Lung microvascular endothelial cell (primary cell): ENCODE measurements at regions not wholly inside any gene's neighbourhood (a gene's known extent, or its start where the extent isn't known, plus 50 kb on each side); places are given as distances from the start of the nearest gene placed in this dataset.

ENCODE experiments used
- DNase-seq, 2 donors: peaks; one replicate each; pipeline versions ENCODE4 v3.0.0 to v3.0.0-alpha.2; 2010; ENCODE audit warnings: low read depth in 2 of 2

DNA sequence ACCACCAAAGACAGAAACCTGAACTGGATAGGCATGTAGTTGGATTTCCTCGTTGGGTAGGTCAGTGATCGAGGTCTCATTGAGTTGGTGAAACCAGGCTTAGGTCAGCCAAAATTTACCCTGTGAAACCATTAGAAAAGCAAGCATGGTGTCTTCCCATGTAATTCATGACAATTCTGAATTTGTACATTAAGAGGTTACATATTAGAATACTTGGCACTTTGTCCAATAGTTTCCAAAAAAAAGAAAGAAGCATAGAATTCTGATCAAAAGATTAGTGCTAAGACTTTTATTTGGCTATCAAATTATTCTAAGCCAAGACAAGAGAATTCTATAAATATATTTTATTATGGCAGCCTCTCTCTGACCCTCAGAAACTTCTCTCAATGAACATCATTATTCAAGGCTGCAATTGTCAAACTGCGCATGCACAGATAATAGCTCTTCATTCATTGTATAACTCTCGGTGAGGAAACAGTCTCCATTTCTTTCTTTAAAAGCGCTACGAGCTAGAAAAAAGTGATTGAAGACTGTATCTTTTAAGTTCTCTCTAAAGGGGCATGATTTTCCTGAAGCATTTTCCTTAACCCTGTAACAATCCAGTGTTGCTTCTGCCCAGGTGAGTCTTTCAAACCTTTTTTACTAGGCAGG, 79.1 kb upstream of the MYCN start:
- no peak for DNase-seq

- DNase-seq = no peak
These were observed 78.5 kb upstream of the MYCN start for GRCh38 chr2:15861898-15862297.

GRCh38 chr2:15863089-15863488, 77.3 kb upstream of the MYCN start:
- DNase-seq = no peak

GRCh38 chr2:15863494-15864175, 76.7 kb upstream of the MYCN start:
- no peak for DNase-seq

DNA sequence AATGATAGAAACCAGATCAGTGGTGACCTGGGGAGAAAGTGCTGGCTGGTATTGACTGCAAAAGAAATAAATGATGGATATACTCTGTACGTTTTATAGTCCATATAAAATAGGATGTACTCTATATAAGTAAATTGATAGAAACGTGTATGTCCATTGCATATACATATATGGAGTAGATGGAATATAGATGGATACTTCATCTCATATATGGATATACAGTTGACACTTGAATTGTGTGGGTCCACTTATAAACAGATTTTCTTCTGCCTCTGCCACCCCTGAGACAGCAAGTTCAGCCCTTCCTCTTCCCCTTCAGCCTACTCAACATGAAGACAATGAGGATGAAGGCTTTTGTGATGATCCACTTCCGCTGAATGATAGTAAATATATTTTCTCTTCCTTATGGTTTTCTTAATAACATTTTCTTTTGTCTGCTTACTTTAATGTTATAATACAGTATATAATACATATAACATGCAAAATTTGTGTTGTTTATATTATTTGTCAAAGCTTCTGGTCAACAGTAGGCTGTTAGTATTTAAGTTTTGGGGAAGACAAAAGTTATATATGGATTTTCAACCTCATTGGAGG, 76.1 kb upstream of the MYCN start:
- no peak for DNase-seq

GRCh38 chr2:15865923-15866322, 74.4 kb upstream of the MYCN start:
- no peak for DNase-seq

GRCh38 chr2:15866563-15867193, 73.7 kb upstream of the MYCN start:
- no peak for DNase-seq

GRCh38 chr2:15867194-15868171, 72.9 kb upstream of the MYCN start:
- DNase-seq = no peak

DNA sequence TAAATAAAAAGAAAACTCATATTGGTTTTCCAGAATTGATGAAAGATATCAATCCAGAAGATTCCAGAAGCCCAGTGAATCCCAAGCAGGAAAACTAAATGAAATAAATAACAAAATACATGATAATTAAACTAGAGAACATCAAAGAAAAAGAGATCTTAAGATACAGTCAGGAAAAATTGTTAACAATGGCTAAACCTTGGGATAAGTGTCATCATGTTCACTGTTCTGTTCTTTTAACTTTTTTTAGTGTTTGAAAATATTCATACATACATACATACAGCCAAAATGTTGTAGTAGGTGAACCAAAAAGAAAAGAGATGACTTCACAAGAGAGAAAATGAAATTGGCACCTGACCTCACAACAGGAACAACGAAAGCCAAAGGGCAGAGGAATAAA, 72.2 kb upstream of the MYCN start:
- no peak for DNase-seq

DNA sequence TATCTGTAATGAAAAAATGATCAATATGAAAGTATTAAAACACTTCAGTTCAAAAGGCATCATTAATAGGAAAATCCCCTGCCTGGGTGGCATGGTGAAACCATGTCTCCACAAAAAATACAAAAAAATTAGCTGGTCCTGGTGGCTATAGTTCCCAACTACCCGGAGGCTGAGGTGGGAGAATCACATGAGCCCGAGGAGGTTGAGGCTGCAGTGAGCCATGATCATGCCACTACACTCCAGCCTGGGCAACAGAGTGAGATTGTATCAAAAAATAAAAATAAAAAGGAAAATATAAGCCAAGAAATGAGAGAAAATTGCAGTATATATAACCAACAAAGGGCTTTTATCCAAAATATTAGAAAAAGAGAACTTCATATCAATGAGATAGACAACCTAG, 71.6 kb upstream of the MYCN start:
- no peak for DNase-seq

DNA sequence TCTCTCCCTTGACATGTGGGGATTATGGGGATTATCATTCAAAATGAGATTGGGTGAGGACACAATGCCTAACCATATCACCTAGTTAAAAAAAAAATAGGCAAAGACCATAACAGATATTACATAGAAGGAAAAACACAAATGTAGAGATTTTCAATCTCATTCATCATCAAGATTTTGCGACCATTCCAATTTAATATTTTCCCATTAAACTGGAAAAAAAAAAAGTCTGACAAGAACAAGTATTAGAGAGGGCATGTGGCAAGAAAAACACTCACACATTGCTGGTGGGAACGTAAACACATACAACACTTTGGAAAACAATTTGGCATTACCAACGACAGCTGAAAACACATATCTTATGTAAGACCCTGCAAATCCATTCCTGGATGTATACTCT, 71.0 kb upstream of the MYCN start:
- DNase-seq = no peak

DNA sequence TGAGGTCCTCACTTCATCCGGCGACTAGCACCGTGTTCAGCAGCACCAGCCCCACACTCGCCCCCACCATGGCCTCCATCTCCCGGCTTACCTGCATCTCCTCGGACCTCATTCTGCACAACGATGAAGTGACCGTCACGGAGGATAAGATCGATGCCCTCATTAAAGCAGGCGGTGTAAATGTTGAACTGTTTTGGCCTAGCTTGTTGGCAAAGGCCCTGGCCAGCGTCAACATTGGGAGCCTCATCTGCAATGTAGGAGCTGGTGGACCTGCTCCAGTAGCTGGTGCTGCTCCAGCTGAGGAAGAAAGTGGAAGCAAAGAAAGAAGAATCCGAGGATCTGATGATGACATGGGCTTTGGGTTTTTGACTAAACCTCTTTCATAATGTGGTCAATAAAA, 70.5 kb upstream of the MYCN start:
- DNase-seq = no peak

DNA sequence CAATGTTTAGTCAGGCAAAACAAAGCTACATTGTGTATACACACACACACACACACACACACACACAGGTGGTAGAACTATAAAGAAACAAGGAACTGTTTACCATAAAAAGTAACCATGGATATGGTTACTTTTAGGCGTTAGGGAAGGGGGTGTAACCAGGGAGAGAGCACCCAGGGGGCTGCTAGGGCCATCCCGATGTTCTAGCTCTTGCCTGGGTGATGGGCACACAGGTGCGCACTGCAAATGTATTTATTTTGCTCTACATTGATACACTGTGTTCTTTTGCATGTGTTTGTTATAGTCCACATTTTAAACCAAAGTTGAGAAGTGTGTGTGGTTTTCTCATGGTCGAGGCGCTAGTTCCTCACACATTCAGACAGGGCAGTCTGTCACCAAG, 69.8 kb upstream of the MYCN start:
- no peak for DNase-seq

DNA sequence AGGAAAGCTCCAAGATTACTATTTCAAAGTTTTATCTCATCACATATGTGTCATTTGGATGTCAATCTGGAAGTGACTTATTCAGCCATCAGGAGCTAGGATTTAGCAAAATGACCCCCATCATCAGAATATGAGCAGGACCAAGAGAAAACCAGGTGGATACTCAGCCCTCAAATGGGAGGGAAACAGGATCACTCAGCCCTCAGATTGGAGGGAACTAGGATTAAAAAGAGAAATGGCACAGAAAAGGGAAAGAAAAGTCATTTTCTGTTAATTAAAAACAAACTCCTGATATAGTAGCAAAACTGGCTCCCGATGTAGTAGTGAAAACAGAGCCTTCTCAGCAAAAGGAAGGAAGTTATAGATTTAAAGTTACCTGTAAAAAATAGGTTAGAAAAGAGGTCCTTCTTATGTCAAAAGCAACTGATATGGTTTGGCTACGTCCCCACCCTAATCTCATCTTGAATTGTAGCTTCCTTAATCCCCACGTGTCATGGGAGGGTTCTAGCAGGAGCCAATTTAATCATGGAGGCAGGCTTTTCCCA, 69.0 kb upstream of the MYCN start:
- DNase-seq = no peak

GRCh38 chr2:15872854-15873253, 67.5 kb upstream of the MYCN start:
- DNase-seq = no peak

DNA sequence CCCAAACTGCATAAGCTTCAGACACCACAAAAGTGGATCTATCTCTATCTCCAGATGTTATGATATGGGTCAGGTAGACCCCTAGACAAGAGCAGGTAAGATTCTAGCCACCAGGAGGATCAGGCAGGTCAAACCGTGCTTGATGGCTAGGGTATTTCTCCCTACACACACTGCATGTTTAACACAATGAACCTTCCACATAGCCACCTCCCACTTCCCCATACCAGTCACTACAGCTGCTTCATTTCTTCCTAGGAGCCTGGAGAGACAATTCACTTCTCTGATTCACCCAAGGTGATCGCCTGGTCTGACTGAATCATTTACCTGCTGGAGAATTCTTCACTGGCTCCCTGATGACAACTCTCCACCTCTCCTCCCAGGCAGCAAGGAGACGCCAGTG, 66.0 kb upstream of the MYCN start:
- DNase-seq = no peak

DNA sequence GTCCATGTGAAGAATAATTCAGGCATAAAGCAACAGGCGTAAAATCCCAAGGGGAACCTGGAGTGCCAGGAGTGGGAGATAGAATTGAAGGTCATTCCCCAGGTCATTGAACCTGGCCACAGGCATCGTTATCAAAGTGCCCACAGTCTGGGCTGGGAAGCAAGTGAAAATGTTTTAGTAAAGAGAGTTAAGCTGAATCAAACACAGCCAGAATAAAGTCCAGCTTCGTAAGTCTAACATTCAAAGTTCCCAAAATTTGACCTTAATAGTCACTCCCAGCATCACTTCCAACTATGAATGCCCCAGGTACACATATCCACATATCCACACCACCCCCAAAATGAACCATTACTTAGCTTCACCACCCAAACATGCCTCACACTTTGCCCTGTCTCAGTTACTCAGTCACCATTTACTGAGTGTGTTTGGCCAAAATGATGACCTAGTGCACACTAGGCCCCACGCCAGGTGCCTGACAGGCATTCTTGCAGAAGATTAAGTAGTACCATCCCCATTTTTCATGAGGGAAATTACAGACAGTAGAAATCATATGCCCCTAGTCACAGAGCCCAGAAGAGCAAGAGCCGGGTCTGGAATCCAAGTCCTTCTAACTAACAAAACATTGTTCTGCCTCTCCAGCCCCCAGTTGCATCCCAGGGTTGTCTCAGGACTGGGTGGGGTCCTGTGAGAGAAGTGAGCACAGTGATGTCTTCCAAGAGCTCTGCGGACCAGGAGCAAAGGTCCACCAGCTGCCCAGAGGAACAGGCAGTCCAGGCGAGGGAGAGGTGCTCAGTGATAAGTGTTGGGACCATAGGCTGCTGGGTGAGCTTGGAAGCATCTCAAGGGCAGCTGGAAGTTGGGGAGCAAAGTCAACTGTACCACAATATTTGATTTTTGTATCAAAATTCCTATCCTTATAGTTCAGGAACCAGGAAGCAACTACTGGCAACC, 65.2 kb upstream of the MYCN start:
- DNase-seq = no peak

- DNase-seq = no peak
These were observed 64.2 kb upstream of the MYCN start for GRCh38 chr2:15875969-15876705.
